Activated T-helper 2 cell treated with anti-CD3 and anti-CD28 coated beads, Interferon-gamma antibody, Interleukin-2, Interleukin-4, amounts not matched to agents 10 μg/mL and 5 μg/mL and 100 μg/mL, durations not matched to agents 14 hours and 24 hours and 36 hours (primary cell): ENCODE measurements at regions not wholly inside any gene's neighbourhood (a gene's known extent, or its start where the extent isn't known, plus 50 kb on each side); places are given as distances from the start of the nearest gene placed in this dataset.
"Not testable (repeated sequence)": the region's sequence is repeated elsewhere in the genome, so short reads cannot be mapped to it uniquely, and the experiment has no call there.

Experiments
- DNase-seq: peaks from one replicate; pipeline ENCODE4 v3.0.0; 2021; ENCODE audit warnings: low spot score
- H3K27ac Mint-ChIP-seq: one replicate; pipeline ENCODE4 v1.8.0; 2021; ENCODE audit warnings: mixed read lengths
- H3K27me3 Mint-ChIP-seq: one replicate; pipeline ENCODE4 v1.8.0; 2021; ENCODE audit warnings: low read depth, mixed read lengths
- H3K36me3 Mint-ChIP-seq: one replicate; pipeline ENCODE4 v1.8.0; 2021; ENCODE audit warnings: low read depth, mixed read lengths
- H3K4me1 Mint-ChIP-seq: one replicate; pipeline ENCODE4 v1.8.0; 2021; ENCODE audit warnings: low read depth, mixed read lengths
- H3K4me3 Mint-ChIP-seq: one replicate; pipeline ENCODE4 v1.8.0; 2021; ENCODE audit warnings: low read depth, mild to moderate bottlenecking, moderate library complexity, mixed read lengths
- H3K9me3 Mint-ChIP-seq: one replicate; pipeline ENCODE4 v1.8.0; 2021; ENCODE audit warnings: mixed read lengths
- intact Hi-C: fragments of 100-400 bp; cut with micrococcal nuclease; formaldehyde crosslinking; loops from one replicate; pipeline ENCODE4 v1.15.1; 2023

- Mint-ChIP-seq H3K27me3 (no peaks in the 10 kb centered on the region), H3K4me1 (no peaks in the 10 kb centered on the region), H3K27ac (no peak overlapping the region), H3K36me3 (no peaks in the 10 kb centered on the region), H3K9me3 (no peaks in the 10 kb centered on the region), H3K4me3 (no peak overlapping the region)
- intact Hi-C loops = no loop called here
- DNase-seq = no peak
These were observed 345.7 kb upstream of the SFSWAP start for GRCh38 chr12:131364903-131365820.

GRCh38 chr12:131365821-131366260 is 345.0 kb upstream of the SFSWAP start:
- Mint-ChIP-seq H3K36me3 (no peaks in the 10 kb centered on the region), H3K27ac (no peak overlapping the region), H3K4me1 (no peaks in the 10 kb centered on the region), H3K9me3 (no peaks in the 10 kb centered on the region), H3K4me3 (no peak overlapping the region), H3K27me3 (no peaks in the 10 kb centered on the region)
- intact Hi-C loops = no loop called here
- DNase-seq = no peak

- H3K4me1 Mint-ChIP-seq = no peaks in the 10 kb centered on the region
- H3K36me3 Mint-ChIP-seq = no peaks in the 10 kb centered on the region
- intact Hi-C loops = no loop called here
- DNase-seq = no peak
- no peak overlapping the region for H3K4me3 Mint-ChIP-seq
- no peaks in the 10 kb centered on the region for H3K27me3 Mint-ChIP-seq
- no peak overlapping the region for H3K27ac Mint-ChIP-seq
- no peaks in the 10 kb centered on the region for H3K9me3 Mint-ChIP-seq
These were observed 344.5 kb upstream of the SFSWAP start for GRCh38 chr12:131366261-131366871.

- intact Hi-C loops = not testable (repeated sequence)
These were observed 343.6 kb upstream of the SFSWAP start for GRCh38 chr12:131367067-131367982.

GRCh38 chr12:131367983-131368667 is 342.8 kb upstream of the SFSWAP start:
- no peaks in the 10 kb centered on the region for H3K4me1 Mint-ChIP-seq
- H3K4me3 Mint-ChIP-seq = no peak overlapping the region
- no peaks in the 10 kb centered on the region for H3K36me3 Mint-ChIP-seq
- no peak for DNase-seq
- H3K27ac Mint-ChIP-seq = no peak overlapping the region
- H3K9me3 Mint-ChIP-seq = no peaks in the 10 kb centered on the region
- intact Hi-C loops = no loop called here
- no peaks in the 10 kb centered on the region for H3K27me3 Mint-ChIP-seq

More at GRCh38 chr12:131367067-131367982, 343.6 kb upstream of the SFSWAP start:
- not testable (repeated sequence) for H3K4me1 Mint-ChIP-seq, H3K27ac Mint-ChIP-seq, DNase-seq, H3K4me3 Mint-ChIP-seq, H3K36me3 Mint-ChIP-seq, H3K9me3 Mint-ChIP-seq, H3K27me3 Mint-ChIP-seq

GRCh38 chr12:131368668-131369071 is 342.2 kb upstream of the SFSWAP start:
- H3K36me3 Mint-ChIP-seq = no peaks in the 10 kb centered on the region
- no peaks in the 10 kb centered on the region for H3K9me3 Mint-ChIP-seq
- intact Hi-C loops = no loop called here
- no peak overlapping the region for H3K4me3 Mint-ChIP-seq
- no peak overlapping the region for H3K27ac Mint-ChIP-seq
- no peaks in the 10 kb centered on the region for H3K27me3 Mint-ChIP-seq
- H3K4me1 Mint-ChIP-seq = no peaks in the 10 kb centered on the region
- DNase-seq = no peak

- intact Hi-C loops = no loop called here
- DNase-seq = no peak
- Mint-ChIP-seq H3K27ac (no peak overlapping the region), H3K4me3 (no peak overlapping the region), H3K36me3 (no peaks in the 10 kb centered on the region), H3K27me3 (no peaks in the 10 kb centered on the region), H3K9me3 (no peaks in the 10 kb centered on the region), H3K4me1 (no peaks in the 10 kb centered on the region)
These were observed 341.6 kb upstream of the SFSWAP start for GRCh38 chr12:131369094-131369845.

GRCh38 chr12:131370321-131370720 is 340.6 kb upstream of the SFSWAP start:
- intact Hi-C loops = no loop called here
- H3K36me3 Mint-ChIP-seq = no peaks in the 10 kb centered on the region
- H3K9me3 Mint-ChIP-seq = no peaks in the 10 kb centered on the region
- DNase-seq = no peak
- no peaks in the 10 kb centered on the region for H3K27me3 Mint-ChIP-seq
- no peaks in the 10 kb centered on the region for H3K4me1 Mint-ChIP-seq
- no peak overlapping the region for H3K4me3 Mint-ChIP-seq
- H3K27ac Mint-ChIP-seq = no peak overlapping the region

GRCh38 chr12:131370791-131371347 is 340.0 kb upstream of the SFSWAP start:
- H3K27me3 Mint-ChIP-seq = no peaks in the 10 kb centered on the region
- H3K9me3 Mint-ChIP-seq = no peaks in the 10 kb centered on the region

GRCh38 chr12:131371401-131372170 is 339.3 kb upstream of the SFSWAP start:
- Mint-ChIP-seq H3K9me3 (no peaks in the 10 kb centered on the region), H3K27ac (no peak overlapping the region), H3K4me3 (no peak overlapping the region), H3K36me3 (no peaks in the 10 kb centered on the region), H3K27me3 (no peaks in the 10 kb centered on the region), H3K4me1 (no peaks in the 10 kb centered on the region)
- intact Hi-C loops = no loop called here
- no peak for DNase-seq

More at GRCh38 chr12:131370791-131371347, 340.0 kb upstream of the SFSWAP start:
- intact Hi-C loops = no loop called here
- no peak for DNase-seq
- Mint-ChIP-seq H3K4me3 (no peak overlapping the region), H3K4me1 (no peaks in the 10 kb centered on the region), H3K27ac (no peak overlapping the region), H3K36me3 (no peaks in the 10 kb centered on the region)

- intact Hi-C loops = no loop called here
- H3K27me3 Mint-ChIP-seq = no peaks in the 10 kb centered on the region
- H3K4me3 Mint-ChIP-seq = no peak overlapping the region
- no peaks in the 10 kb centered on the region for H3K9me3 Mint-ChIP-seq
- no peak overlapping the region for H3K27ac Mint-ChIP-seq
- no peaks in the 10 kb centered on the region for H3K4me1 Mint-ChIP-seq
- H3K36me3 Mint-ChIP-seq = no peaks in the 10 kb centered on the region
- no peak for DNase-seq
These were observed 338.8 kb upstream of the SFSWAP start for GRCh38 chr12:131372171-131372475.
